ENCODE measurements at regions not wholly inside any gene's neighbourhood (a gene's known extent, or its start where the extent isn't known, plus 50 kb on each side); places are given as distances from the start of the nearest gene placed in this dataset.
A peak's percentile ranks its signal among the peaks of the same experiment; 100 is the strongest.

DNA sequence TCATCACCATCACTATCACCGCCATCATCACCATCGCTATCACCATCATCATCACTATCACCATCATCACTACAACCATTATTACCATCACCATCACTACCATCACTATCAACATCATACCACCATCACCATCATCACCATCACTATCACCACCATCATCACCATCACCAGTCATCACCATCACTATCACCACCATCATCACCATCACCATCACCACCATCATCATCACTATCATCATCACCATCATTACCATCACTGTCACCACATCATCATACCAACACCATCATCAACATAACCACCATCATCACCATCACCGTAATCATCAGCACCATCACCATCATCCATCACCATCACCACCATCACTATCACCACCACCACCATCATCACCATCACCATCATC lies 213.8 kb downstream of the ALG10 start:
- H3K79me2 ChIP-seq (ENCODE audit: control insufficient read depth, insufficient read depth, low read length) = no peaks in the 10 kb centered on the region
- no peaks in the 10 kb centered on the region for H3K9me1 ChIP-seq (replicated peaks; ENCODE audit: control insufficient read depth, extremely low read depth, insufficient read depth, low read length)
- no peak overlapping the region for H2AFZ ChIP-seq (ENCODE audit: low read depth, low read length)
- no peak for DNase-seq (ENCODE audit: low read depth, low spot score)
- no peaks in the 10 kb centered on the region for H3K36me3 ChIP-seq (ENCODE audit: control insufficient read depth in 2 of 2, extremely low read depth in 1 of 2, insufficient read depth in 2 of 2, low read length in 2 of 2)
- H3K9ac ChIP-seq (replicated peaks; ENCODE audit: extremely low read depth, insufficient read depth, low read length) = no peak overlapping the region
- no peaks in the 10 kb centered on the region for H4K20me1 ChIP-seq (replicated peaks; ENCODE audit: control insufficient read depth, extremely low read depth, insufficient read depth, low read length)
- H3K27ac ChIP-seq (ENCODE audit: insufficient read depth, low read depth, low read length) = no peak overlapping the region
- TF ChIP-seq, protein P1, sequence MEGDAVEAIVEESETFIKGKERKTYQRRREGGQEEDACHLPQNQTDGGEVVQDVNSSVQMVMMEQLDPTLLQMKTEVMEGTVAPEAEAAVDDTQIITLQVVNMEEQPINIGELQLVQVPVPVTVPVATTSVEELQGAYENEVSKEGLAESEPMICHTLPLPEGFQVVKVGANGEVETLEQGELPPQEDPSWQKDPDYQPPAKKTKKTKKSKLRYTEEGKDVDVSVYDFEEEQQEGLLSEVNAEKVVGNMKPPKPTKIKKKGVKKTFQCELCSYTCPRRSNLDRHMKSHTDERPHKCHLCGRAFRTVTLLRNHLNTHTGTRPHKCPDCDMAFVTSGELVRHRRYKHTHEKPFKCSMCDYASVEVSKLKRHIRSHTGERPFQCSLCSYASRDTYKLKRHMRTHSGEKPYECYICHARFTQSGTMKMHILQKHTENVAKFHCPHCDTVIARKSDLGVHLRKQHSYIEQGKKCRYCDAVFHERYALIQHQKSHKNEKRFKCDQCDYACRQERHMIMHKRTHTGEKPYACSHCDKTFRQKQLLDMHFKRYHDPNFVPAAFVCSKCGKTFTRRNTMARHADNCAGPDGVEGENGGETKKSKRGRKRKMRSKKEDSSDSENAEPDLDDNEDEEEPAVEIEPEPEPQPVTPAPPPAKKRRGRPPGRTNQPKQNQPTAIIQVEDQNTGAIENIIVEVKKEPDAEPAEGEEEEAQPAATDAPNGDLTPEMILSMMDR (IDR thresholded peaks at IDR 0.05; ENCODE audit: extremely low read depth in 1 of 2, insufficient read depth in 1 of 2, low read depth in 1 of 2, low read length in 2 of 2) = no peak
- dilution Hi-C loops (cut with MboI; ENCODE audit: extremely low pct_ligation_motif_present, low sequenced_read_pairs) = no loop called here
- H3K4me3 ChIP-seq (replicated peaks in 1 of 3; ENCODE audit: insufficient read depth in 1 of 3, low read depth in 1 of 3, low read length in 3 of 3) = no peak overlapping the region
- POLR2A ChIA-PET = no interaction called here
- CTCF ChIA-PET = no interaction called here
- no peaks in the 10 kb centered on the region for H3K4me1 ChIP-seq (ENCODE audit: control insufficient read depth, extremely low read depth, insufficient read depth, low read length)
- H3K27me3 ChIP-seq (ENCODE audit: control insufficient read depth in 2 of 2, insufficient read depth in 2 of 2, low read length in 2 of 2) = no peaks in the 10 kb centered on the region
- intact Hi-C loops (cut with micrococcal nuclease) = no loop called here
- FAIRE-seq = peak; percentile 37
- peaks cover 3% of the 10 kb centered on the region for H3K9me3 ChIP-seq (replicated peaks; ENCODE audit: control insufficient read depth, insufficient read depth, low read length)
- BruUV-seq (replicated peaks) = no TSS peak
- H3K4me2 ChIP-seq (ENCODE audit: insufficient read depth, low read length) = no peak overlapping the region

- Histone ChIP-seq H3K27me3 (ENCODE audit: control insufficient read depth in 2 of 2, insufficient read depth in 2 of 2, low read length in 2 of 2) (no peaks in the 10 kb centered on the region), H4K20me1 (replicated peaks; ENCODE audit: control insufficient read depth, extremely low read depth, insufficient read depth, low read length) (no peaks in the 10 kb centered on the region), H3K4me3 (replicated peaks in 1 of 3; ENCODE audit: insufficient read depth in 1 of 3, low read depth in 1 of 3, low read length in 3 of 3) (no peak overlapping the region), H3K9ac (replicated peaks; ENCODE audit: extremely low read depth, insufficient read depth, low read length) (no peak overlapping the region), H3K36me3 (ENCODE audit: control insufficient read depth in 2 of 2, extremely low read depth in 1 of 2, insufficient read depth in 2 of 2, low read length in 2 of 2) (no peaks in the 10 kb centered on the region), H2AFZ (ENCODE audit: low read depth, low read length) (no peak overlapping the region), H3K4me1 (ENCODE audit: control insufficient read depth, extremely low read depth, insufficient read depth, low read length) (no peaks in the 10 kb centered on the region), H3K27ac (ENCODE audit: insufficient read depth, low read depth, low read length) (no peak overlapping the region), H3K79me2 (ENCODE audit: control insufficient read depth, insufficient read depth, low read length) (no peaks in the 10 kb centered on the region), H3K4me2 (ENCODE audit: insufficient read depth, low read length) (no peak overlapping the region), H3K9me3 (replicated peaks; ENCODE audit: control insufficient read depth, insufficient read depth, low read length) (peaks cover 5% of the 10 kb centered on the region), H3K9me1 (replicated peaks; ENCODE audit: control insufficient read depth, extremely low read depth, insufficient read depth, low read length) (no peaks in the 10 kb centered on the region)
- dilution Hi-C loops (cut with MboI; ENCODE audit: extremely low pct_ligation_motif_present, low sequenced_read_pairs) = no loop called here
- TF ChIP-seq GATA2 (IDR thresholded peaks at IDR 0.05; ENCODE audit: insufficient read depth, insufficient read length, low read depth, low read length) = no peak
- TF ChIP-seq, protein P2, sequence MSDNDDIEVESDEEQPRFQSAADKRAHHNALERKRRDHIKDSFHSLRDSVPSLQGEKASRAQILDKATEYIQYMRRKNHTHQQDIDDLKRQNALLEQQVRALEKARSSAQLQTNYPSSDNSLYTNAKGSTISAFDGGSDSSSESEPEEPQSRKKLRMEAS (IDR thresholded peaks at IDR 0.05; ENCODE audit: insufficient read depth, insufficient read length) = no peak
- TF ChIP-seq, protein P1 (IDR thresholded peaks at IDR 0.05; ENCODE audit: extremely low read depth in 1 of 2, insufficient read depth in 1 of 2, low read depth in 1 of 2, low read length in 2 of 2) = no peak
- FAIRE-seq = no peak
- ChIA-PET CTCF (no interaction called here), POLR2A (no interaction called here)
- BruUV-seq (replicated peaks) = no TSS peak
- DNase-seq (ENCODE audit: low read depth, low spot score) = no peak
- intact Hi-C loops (cut with micrococcal nuclease) = no loop called here
These were observed 222.3 kb downstream of the ALG10 start for GRCh38 chr12:34244608-34245007.
